Gastrocnemius medialis (tissue), 4 donors: ENCODE measurements at regions not wholly inside any gene's neighbourhood (a gene's known extent, or its start where the extent isn't known, plus 50 kb on each side); places are given as distances from the start of the nearest gene placed in this dataset.

ENCODE experiments used
- ATAC-seq, 2 donors: fragments of 150-250 bp; one replicate each; pipeline ENCODE4 v1.9.1; 2016
- DNase-seq, 2 donors: peaks; one replicate each; pipeline ENCODE4 v3.0.0-alpha.2; 2019
- H3K27ac ChIP-seq, 4 donors: fragments of 200-600 bp; sonication (generic); 1 replicate in 1 of 4; 2 replicates in 3 of 4; pipeline ENCODE4 v1.5.1; 2016 to 2018; ENCODE audit warnings: mild to moderate bottlenecking in 2 of 4, moderate library complexity in 1 of 4
- H3K27me3 ChIP-seq, 3 donors: fragments of 200-600 bp; sonication (generic) in 2 of 3; 1 replicate in 1 of 3; 2 replicates in 2 of 3; pipeline versions ENCODE4 v1.5.1 to v1.6.0; 2016 to 2019; ENCODE audit warnings: mild to moderate bottlenecking in 1 of 3, moderate library complexity in 1 of 3
- H3K36me3 ChIP-seq, 2 donors: fragments of 200-600 bp; sonication (generic) in 1 of 2; one replicate each; pipeline ENCODE4 v1.5.1; 2017 to 2018
- H3K4me1 ChIP-seq, 2 donors: fragments of 200-600 bp; sonication (generic) in 1 of 2; one replicate each; pipeline ENCODE4 v1.5.1; 2016 to 2017; ENCODE audit warnings: mild to moderate bottlenecking in 2 of 2
- H3K4me3 ChIP-seq, 4 donors: fragments of 200-600 bp; sonication (generic) in 3 of 4; 1 replicate in 1 of 4; 2 replicates in 3 of 4; pipeline ENCODE4 v1.5.1; 2016 to 2019; ENCODE audit warnings: mild to moderate bottlenecking in 2 of 4
- H3K9me3 ChIP-seq, 3 donors: fragments of 200-600 bp; sonication (generic) in 2 of 3; 1 replicate in 1 of 3; 2 replicates in 2 of 3; pipeline ENCODE4 v1.5.1; 2016 to 2019
- POLR2A ChIP-seq, 2 donors: fragments of 450-650 bp; IDR thresholded peaks; one replicate each; pipeline ENCODE4 v1.6.1; 2017; ENCODE audit warnings: antibody characterized with exemption in 2 of 2, mild to moderate bottlenecking in 2 of 2, moderate library complexity in 2 of 2
- in situ Hi-C, 4 donors: fragments of 200-750 bp; cut with MboI; loops; one replicate each; pipeline versions ENCODE4 v1.15.0 to v1.8.0; 2017; ENCODE audit warnings: low sequenced_read_pairs in 4 of 4
- intact Hi-C: fragments of 100-400 bp; cut with DNase I; formaldehyde crosslinking; loops from one replicate; pipeline ENCODE4 v1.15.1; 2023; ENCODE audit warnings: low total_unique reads
- TF ChIP-seq, protein P1 (sequence below), 5 experiments: fragments of 450-650 bp in 3 of 5; fragments of 200-600 bp in 2 of 5; sonication (generic) in 2 of 5; IDR thresholded peaks in 4 of 5; conservative IDR thresholded peaks in 1 of 5; 1 replicate in 4 of 5; 2 replicates in 1 of 5; pipeline ENCODE4 v1.5.1; 2016 to 2019; ENCODE audit warnings: antibody characterized with exemption in 5 of 5, mild to moderate bottlenecking in 3 of 5, moderate library complexity in 3 of 5

GRCh38 chr4:62644372-62644771 is 1444.2 kb downstream of the ADGRL3 start:
- Histone ChIP-seq H3K27ac (no peak overlapping the region), H3K4me3 (no peak overlapping the region), H3K4me1 (no peaks in the 10 kb centered on the region), H3K36me3 (no peaks in the 10 kb centered on the region), H3K27me3 (no peaks in the 10 kb centered on the region), H3K9me3 (no peaks in the 10 kb centered on the region)
- TF ChIP-seq, protein P1, sequence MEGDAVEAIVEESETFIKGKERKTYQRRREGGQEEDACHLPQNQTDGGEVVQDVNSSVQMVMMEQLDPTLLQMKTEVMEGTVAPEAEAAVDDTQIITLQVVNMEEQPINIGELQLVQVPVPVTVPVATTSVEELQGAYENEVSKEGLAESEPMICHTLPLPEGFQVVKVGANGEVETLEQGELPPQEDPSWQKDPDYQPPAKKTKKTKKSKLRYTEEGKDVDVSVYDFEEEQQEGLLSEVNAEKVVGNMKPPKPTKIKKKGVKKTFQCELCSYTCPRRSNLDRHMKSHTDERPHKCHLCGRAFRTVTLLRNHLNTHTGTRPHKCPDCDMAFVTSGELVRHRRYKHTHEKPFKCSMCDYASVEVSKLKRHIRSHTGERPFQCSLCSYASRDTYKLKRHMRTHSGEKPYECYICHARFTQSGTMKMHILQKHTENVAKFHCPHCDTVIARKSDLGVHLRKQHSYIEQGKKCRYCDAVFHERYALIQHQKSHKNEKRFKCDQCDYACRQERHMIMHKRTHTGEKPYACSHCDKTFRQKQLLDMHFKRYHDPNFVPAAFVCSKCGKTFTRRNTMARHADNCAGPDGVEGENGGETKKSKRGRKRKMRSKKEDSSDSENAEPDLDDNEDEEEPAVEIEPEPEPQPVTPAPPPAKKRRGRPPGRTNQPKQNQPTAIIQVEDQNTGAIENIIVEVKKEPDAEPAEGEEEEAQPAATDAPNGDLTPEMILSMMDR (IDR thresholded peaks at IDR 0.05 in 4 of 5, conservative IDR thresholded peaks at IDR 0.05 in 1 of 5) = no peak
- in situ Hi-C loops (loop anchor here in 1 of 4 donors (25.0 kb wide), 1 partner anchor 93 kb away; no protein-coding TSS in a partner anchor), intact Hi-C loops (no loop called here)
- DNase-seq (no peak), ATAC-seq (no peak)

GRCh38 chr4:62640296-62640695 is 1440.2 kb downstream of the ADGRL3 start:
- ATAC-seq (no peak), DNase-seq (no peak)
- Histone ChIP-seq H3K9me3 (no peaks in the 10 kb centered on the region), H3K4me1 (no peaks in the 10 kb centered on the region), H3K27ac (no peak overlapping the region), H3K27me3 (no peaks in the 10 kb centered on the region), H3K4me3 (no peak overlapping the region), H3K36me3 (no peaks in the 10 kb centered on the region)
- intact Hi-C loops (no loop called here), in situ Hi-C loops (loop anchor here in 1 of 4 donors (25.0 kb wide), 1 partner anchor 97 kb away; no protein-coding TSS in a partner anchor)
- TF ChIP-seq POLR2A (IDR thresholded peaks at IDR 0.05) = no peak
- TF ChIP-seq, protein P1 (IDR thresholded peaks at IDR 0.05 in 4 of 5, conservative IDR thresholded peaks at IDR 0.05 in 1 of 5) = no peak

DNA sequence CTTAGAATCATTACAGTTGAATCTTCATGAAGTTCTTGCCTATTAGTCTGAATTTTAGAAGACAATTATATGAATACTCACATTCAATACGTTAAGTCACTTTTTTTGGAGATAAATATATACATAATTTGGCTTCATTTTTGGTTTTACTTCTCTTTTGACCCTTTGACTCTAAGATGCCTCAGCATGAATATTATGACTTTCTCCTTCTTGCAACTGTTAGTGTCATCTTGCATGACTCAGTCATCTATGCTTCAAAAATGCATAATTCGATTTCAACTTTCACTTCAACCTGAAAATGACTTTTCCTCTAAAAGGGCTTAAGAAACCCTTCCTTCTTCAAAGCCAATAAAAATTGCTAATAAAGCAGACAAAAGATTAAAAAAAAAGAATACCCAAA is 1427.5 kb downstream of the ADGRL3 start:
- no peaks in the 10 kb centered on the region for H3K36me3 ChIP-seq
- H3K9me3 ChIP-seq = no peaks in the 10 kb centered on the region
- no peaks in the 10 kb centered on the region for H3K27me3 ChIP-seq
- ATAC-seq = no peak
- in situ Hi-C loops (loop anchor here in 1 of 4 donors (25.0 kb wide), 1 partner anchor 110 kb away; no protein-coding TSS in a partner anchor), intact Hi-C loops (no loop called here)
- no peak for DNase-seq
- no peak overlapping the region for H3K4me3 ChIP-seq
- no peak overlapping the region for H3K27ac ChIP-seq
- H3K4me1 ChIP-seq = no peaks in the 10 kb centered on the region
- TF ChIP-seq, protein P1 (IDR thresholded peaks at IDR 0.05 in 4 of 5, conservative IDR thresholded peaks at IDR 0.05 in 1 of 5) = no peak
- TF ChIP-seq POLR2A (IDR thresholded peaks at IDR 0.05) = no peak

GRCh38 chr4:62627141-62627540 is 1427.0 kb downstream of the ADGRL3 start:
- Histone ChIP-seq H3K4me3 (no peak overlapping the region), H3K27ac (no peak overlapping the region), H3K27me3 (no peaks in the 10 kb centered on the region), H3K9me3 (no peaks in the 10 kb centered on the region), H3K4me1 (no peaks in the 10 kb centered on the region), H3K36me3 (no peaks in the 10 kb centered on the region)
- no peak for DNase-seq
- no peak for TF ChIP-seq POLR2A (IDR thresholded peaks at IDR 0.05)
- TF ChIP-seq, protein P1 (IDR thresholded peaks at IDR 0.05 in 4 of 5, conservative IDR thresholded peaks at IDR 0.05 in 1 of 5) = no peak
- in situ Hi-C loops = loop anchor here in 1 of 4 donors (25.0 kb wide), 1 partner anchor 110 kb away; no protein-coding TSS in a partner anchor
- no peak for ATAC-seq
- intact Hi-C loops = no loop called here

- Histone ChIP-seq H3K4me3 (no peak overlapping the region), H3K36me3 (no peaks in the 10 kb centered on the region), H3K4me1 (no peaks in the 10 kb centered on the region), H3K9me3 (no peaks in the 10 kb centered on the region), H3K27me3 (no peaks in the 10 kb centered on the region), H3K27ac (no peak overlapping the region)
- TF ChIP-seq POLR2A (IDR thresholded peaks at IDR 0.05) = no peak
- TF ChIP-seq, protein P1 (IDR thresholded peaks at IDR 0.05 in 4 of 5, conservative IDR thresholded peaks at IDR 0.05 in 1 of 5) = no peak
- intact Hi-C loops (no loop called here), in situ Hi-C loops (no loop called here)
- no peak for ATAC-seq
- no peak for DNase-seq
Measured at GRCh38 chr4:62622089-62622488, 1422.0 kb downstream of the ADGRL3 start.
